ENCODE measurements at regions not wholly inside any gene's neighbourhood (a gene's known extent, or its start where the extent isn't known, plus 50 kb on each side); places are given as distances from the start of the nearest gene placed in this dataset.

DNA sequence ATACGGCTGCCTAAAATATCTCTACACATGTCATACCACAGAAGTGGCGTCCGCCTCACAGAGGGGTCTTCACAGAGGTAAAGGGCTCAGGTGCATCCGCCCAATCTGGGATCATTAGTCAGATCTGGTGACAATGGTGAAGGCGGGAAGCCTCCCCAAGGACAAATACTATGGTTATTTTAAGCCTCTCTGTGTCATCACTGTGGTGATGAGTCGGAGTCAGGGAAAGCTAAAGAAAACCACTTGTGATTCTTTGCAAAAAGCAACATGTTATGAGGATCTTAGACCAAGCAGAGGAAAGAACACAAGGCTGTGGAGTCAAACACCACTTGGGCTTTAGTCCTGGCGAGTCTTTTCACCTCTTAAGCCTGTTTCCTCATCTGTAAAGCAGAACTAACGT lies 190.4 kb downstream of the DRD1 start:
- H3K27ac ChIP-seq (ENCODE audit: low read depth, low read length), result no peak overlapping the region
- TF ChIP-seq, protein P1, sequence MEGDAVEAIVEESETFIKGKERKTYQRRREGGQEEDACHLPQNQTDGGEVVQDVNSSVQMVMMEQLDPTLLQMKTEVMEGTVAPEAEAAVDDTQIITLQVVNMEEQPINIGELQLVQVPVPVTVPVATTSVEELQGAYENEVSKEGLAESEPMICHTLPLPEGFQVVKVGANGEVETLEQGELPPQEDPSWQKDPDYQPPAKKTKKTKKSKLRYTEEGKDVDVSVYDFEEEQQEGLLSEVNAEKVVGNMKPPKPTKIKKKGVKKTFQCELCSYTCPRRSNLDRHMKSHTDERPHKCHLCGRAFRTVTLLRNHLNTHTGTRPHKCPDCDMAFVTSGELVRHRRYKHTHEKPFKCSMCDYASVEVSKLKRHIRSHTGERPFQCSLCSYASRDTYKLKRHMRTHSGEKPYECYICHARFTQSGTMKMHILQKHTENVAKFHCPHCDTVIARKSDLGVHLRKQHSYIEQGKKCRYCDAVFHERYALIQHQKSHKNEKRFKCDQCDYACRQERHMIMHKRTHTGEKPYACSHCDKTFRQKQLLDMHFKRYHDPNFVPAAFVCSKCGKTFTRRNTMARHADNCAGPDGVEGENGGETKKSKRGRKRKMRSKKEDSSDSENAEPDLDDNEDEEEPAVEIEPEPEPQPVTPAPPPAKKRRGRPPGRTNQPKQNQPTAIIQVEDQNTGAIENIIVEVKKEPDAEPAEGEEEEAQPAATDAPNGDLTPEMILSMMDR (IDR thresholded peaks at IDR 0.05; ENCODE audit: low read depth, low read length, poor library complexity, severe bottlenecking), result no peak
- no peak for TF ChIP-seq EZH2phosphoT487 (IDR thresholded peaks at IDR 0.05; ENCODE audit: borderline replicate concordance, low read length)
- no peaks in the 10 kb centered on the region for H3F3A ChIP-seq (ENCODE audit: control insufficient read depth, insufficient read depth)

DNA sequence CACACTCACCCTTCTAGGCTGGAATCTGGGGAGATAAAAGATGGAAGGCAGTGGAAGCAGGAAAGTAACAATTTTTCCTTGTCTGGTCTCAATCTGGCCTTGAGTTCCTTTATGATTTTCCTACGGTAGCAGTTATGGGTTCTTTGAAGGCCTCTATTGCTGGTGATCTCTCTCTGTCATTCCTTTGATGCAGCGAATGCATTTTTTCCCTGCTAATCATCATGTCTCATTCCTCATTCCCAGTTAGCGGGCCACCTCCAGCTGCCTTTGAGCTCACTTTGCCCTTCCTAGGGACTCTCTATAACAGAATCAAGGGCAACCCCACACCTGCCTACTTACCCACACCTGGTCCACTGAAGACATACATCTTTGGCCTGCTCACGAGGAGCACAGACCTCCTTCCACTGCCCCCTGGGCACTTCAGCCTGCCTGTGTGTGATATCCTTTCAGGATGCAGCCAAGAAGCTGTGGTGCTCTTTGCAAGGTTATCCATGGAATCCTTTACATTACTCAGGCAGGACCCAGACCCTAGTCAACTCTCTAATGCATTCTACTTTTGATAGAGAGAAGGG lies 191.7 kb downstream of the DRD1 start:
- Histone ChIP-seq H3K36me3 (ENCODE audit: control insufficient read depth, low read length) (no peaks in the 10 kb centered on the region), H4K20me1 (ENCODE audit: control insufficient read depth, insufficient read depth, low read depth, low read length) (no peaks in the 10 kb centered on the region), H3K4me3 (ENCODE audit: low read length) (no peak overlapping the region), H3K4me2 (ENCODE audit: low read length) (no peak overlapping the region), H3K9me3 (ENCODE audit: control insufficient read depth, insufficient read depth, low read length) (no peaks in the 10 kb centered on the region), H3F3A (ENCODE audit: control insufficient read depth, insufficient read depth) (no peaks in the 10 kb centered on the region), H3K4me1 (ENCODE audit: control insufficient read depth, low read length) (no peaks in the 10 kb centered on the region), H3K9me2 (replicated peaks; ENCODE audit: control insufficient read depth, low read length) (no peaks in the 10 kb centered on the region), H3K27me3 (ENCODE audit: control insufficient read depth, low read length) (no peaks in the 10 kb centered on the region), H3K27ac (ENCODE audit: low read depth, low read length) (no peak overlapping the region), H3K79me2 (ENCODE audit: control insufficient read depth, low read length) (no peaks in the 10 kb centered on the region)
- no peak for TF ChIP-seq EZH2phosphoT487 (IDR thresholded peaks at IDR 0.05; ENCODE audit: borderline replicate concordance, low read length)
- TF ChIP-seq, protein P1 (IDR thresholded peaks at IDR 0.05; ENCODE audit: low read depth, low read length, poor library complexity, severe bottlenecking), result no peak

More for the DNA sequence above, 190.4 kb downstream of the DRD1 start:
- no peaks in the 10 kb centered on the region for H3K36me3 ChIP-seq (ENCODE audit: control insufficient read depth, low read length)
- H3K4me1 ChIP-seq (ENCODE audit: control insufficient read depth, low read length), result no peaks in the 10 kb centered on the region
- no peaks in the 10 kb centered on the region for H3K9me2 ChIP-seq (replicated peaks; ENCODE audit: control insufficient read depth, low read length)
- no peak overlapping the region for H3K4me3 ChIP-seq (ENCODE audit: low read length)
- H3K4me2 ChIP-seq (ENCODE audit: low read length), result no peak overlapping the region
- H3K79me2 ChIP-seq (ENCODE audit: control insufficient read depth, low read length), result no peaks in the 10 kb centered on the region
- no peaks in the 10 kb centered on the region for H3K9me3 ChIP-seq (ENCODE audit: control insufficient read depth, insufficient read depth, low read length)
- no peaks in the 10 kb centered on the region for H4K20me1 ChIP-seq (ENCODE audit: control insufficient read depth, insufficient read depth, low read depth, low read length)
- H3K27me3 ChIP-seq (ENCODE audit: control insufficient read depth, low read length), result no peaks in the 10 kb centered on the region

DNA sequence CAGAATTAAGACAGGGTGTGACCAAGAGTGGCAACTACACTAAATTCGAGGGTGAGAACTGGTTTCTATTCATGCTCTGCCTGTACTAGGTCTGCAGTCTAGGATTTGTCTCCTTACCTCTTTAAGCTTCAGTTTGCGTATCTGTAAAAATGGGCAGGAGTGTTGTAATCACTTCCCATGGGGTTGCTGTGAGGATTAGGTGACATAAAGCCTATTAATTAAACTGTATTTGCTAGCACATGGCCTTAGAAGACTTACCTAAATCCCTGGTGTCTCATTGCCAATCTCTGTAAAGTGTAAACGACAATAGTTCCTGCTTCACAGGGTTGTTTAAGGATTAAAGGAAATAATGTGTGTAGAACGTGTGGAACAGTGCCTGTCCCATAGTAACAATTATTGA lies 193.6 kb downstream of the DRD1 start:
- Histone ChIP-seq H3K27me3 (ENCODE audit: control insufficient read depth, low read length) (0 out of 2 replicates have a peak, but pooled peaks cover 3% of the 10 kb centered on the region), H4K20me1 (ENCODE audit: control insufficient read depth, insufficient read depth, low read depth, low read length) (no peaks in the 10 kb centered on the region), H3K27ac (ENCODE audit: low read depth, low read length) (no peak overlapping the region), H3K4me2 (ENCODE audit: low read length) (no peak overlapping the region), H3K36me3 (ENCODE audit: control insufficient read depth, low read length) (no peaks in the 10 kb centered on the region), H3K9me2 (replicated peaks; ENCODE audit: control insufficient read depth, low read length) (no peaks in the 10 kb centered on the region), H3K9me3 (ENCODE audit: control insufficient read depth, insufficient read depth, low read length) (no peaks in the 10 kb centered on the region), H3F3A (ENCODE audit: control insufficient read depth, insufficient read depth) (no peaks in the 10 kb centered on the region), H3K79me2 (ENCODE audit: control insufficient read depth, low read length) (no peaks in the 10 kb centered on the region), H3K4me3 (ENCODE audit: low read length) (no peak overlapping the region), H3K4me1 (ENCODE audit: control insufficient read depth, low read length) (no peaks in the 10 kb centered on the region)
- TF ChIP-seq EZH2phosphoT487 (IDR thresholded peaks at IDR 0.05; ENCODE audit: borderline replicate concordance, low read length), result no peak
- TF ChIP-seq, protein P1 (IDR thresholded peaks at IDR 0.05; ENCODE audit: low read depth, low read length, poor library complexity, severe bottlenecking), result no peak

All from DOHH2 (cell line).